ENCODE measurements at regions not wholly inside any gene's neighbourhood (a gene's known extent, or its start where the extent isn't known, plus 50 kb on each side); places are given as distances from the start of the nearest gene placed in this dataset.

- no peaks in the 10 kb centered on the region for H3K4me1 ChIP-seq (ENCODE audit: control insufficient read depth, extremely low read depth, insufficient read depth, low read length)
- H4K20me1 ChIP-seq (ENCODE audit: control insufficient read depth, extremely low read depth, insufficient read depth, low read length), result no peaks in the 10 kb centered on the region
- no peak overlapping the region for H2AFZ ChIP-seq (ENCODE audit: low read length)
- H3K4me3 ChIP-seq (replicated peaks in 1 of 4; ENCODE audit: control extremely low read depth in 1 of 4, insufficient read depth in 1 of 4, low read depth in 3 of 4, low read length in 4 of 4), result no peak overlapping the region
- H3K79me2 ChIP-seq (ENCODE audit: control insufficient read depth, insufficient read depth, low read length), result no peaks in the 10 kb centered on the region
- no peak overlapping the region for H3K9ac ChIP-seq (ENCODE audit: insufficient read depth, low read length)
- no peaks in the 10 kb centered on the region for H3K36me3 ChIP-seq (ENCODE audit: control insufficient read depth, insufficient read depth, low read length)
- no peaks in the 10 kb centered on the region for H3K9me3 ChIP-seq (ENCODE audit: control insufficient read depth, insufficient read depth, low read depth, low read length)
- no peak overlapping the region for H3K27ac ChIP-seq (ENCODE audit: insufficient read depth, low read length)
- no peak overlapping the region for H3K4me2 ChIP-seq (ENCODE audit: extremely low read depth, insufficient read depth, low read length)
- no peak for TF ChIP-seq EZH2 (IDR thresholded peaks at IDR 0.05; ENCODE audit: low read length, missing control alignments)
- no peak for TF ChIP-seq CTCF (conservative IDR thresholded peaks at IDR 0.05 in 1 of 2, IDR thresholded peaks at IDR 0.05 in 1 of 2; ENCODE audit: low read depth in 1 of 2, low read length in 2 of 2)
- H3K27me3 ChIP-seq (ENCODE audit: control insufficient read depth, insufficient read depth, low read length), result no peaks in the 10 kb centered on the region
- no peak for DNase-seq (ENCODE audit: low read depth in 2 of 2)
Observed at GRCh38 chr5:175596761-175597189, 61.1 kb upstream of the HRH2 start.

- Histone ChIP-seq H3K27ac (ENCODE audit: insufficient read depth, low read length) (no peak overlapping the region), H2AFZ (ENCODE audit: low read length) (no peak overlapping the region)
Observed at GRCh38 chr5:175597718-175598117, 60.2 kb upstream of the HRH2 start.

GRCh38 chr5:175598774-175599173, 59.1 kb upstream of the HRH2 start:
- Histone ChIP-seq H3K79me2 (ENCODE audit: control insufficient read depth, insufficient read depth, low read length) (no peaks in the 10 kb centered on the region), H2AFZ (ENCODE audit: low read length) (no peak overlapping the region), H3K27ac (ENCODE audit: insufficient read depth, low read length) (no peak overlapping the region), H3K4me1 (ENCODE audit: control insufficient read depth, extremely low read depth, insufficient read depth, low read length) (no peaks in the 10 kb centered on the region), H3K9ac (ENCODE audit: insufficient read depth, low read length) (no peak overlapping the region), H3K27me3 (ENCODE audit: control insufficient read depth, insufficient read depth, low read length) (no peaks in the 10 kb centered on the region), H4K20me1 (ENCODE audit: control insufficient read depth, extremely low read depth, insufficient read depth, low read length) (no peaks in the 10 kb centered on the region), H3K36me3 (ENCODE audit: control insufficient read depth, insufficient read depth, low read length) (no peaks in the 10 kb centered on the region), H3K4me3 (replicated peaks in 1 of 4; ENCODE audit: control extremely low read depth in 1 of 4, insufficient read depth in 1 of 4, low read depth in 3 of 4, low read length in 4 of 4) (no peak overlapping the region), H3K9me3 (ENCODE audit: control insufficient read depth, insufficient read depth, low read depth, low read length) (no peaks in the 10 kb centered on the region), H3K4me2 (ENCODE audit: extremely low read depth, insufficient read depth, low read length) (no peak overlapping the region)
- no peak for DNase-seq (ENCODE audit: low read depth in 2 of 2)
- TF ChIP-seq CTCF (conservative IDR thresholded peaks at IDR 0.05 in 1 of 2, IDR thresholded peaks at IDR 0.05 in 1 of 2; ENCODE audit: low read depth in 1 of 2, low read length in 2 of 2) (no peak), EZH2 (IDR thresholded peaks at IDR 0.05; ENCODE audit: low read length, missing control alignments) (no peak)

More at GRCh38 chr5:175597718-175598117, 60.2 kb upstream of the HRH2 start:
- Histone ChIP-seq H3K9me3 (ENCODE audit: control insufficient read depth, insufficient read depth, low read depth, low read length) (no peaks in the 10 kb centered on the region), H4K20me1 (ENCODE audit: control insufficient read depth, extremely low read depth, insufficient read depth, low read length) (no peaks in the 10 kb centered on the region), H3K4me1 (ENCODE audit: control insufficient read depth, extremely low read depth, insufficient read depth, low read length) (no peaks in the 10 kb centered on the region), H3K9ac (ENCODE audit: insufficient read depth, low read length) (no peak overlapping the region), H3K4me2 (ENCODE audit: extremely low read depth, insufficient read depth, low read length) (no peak overlapping the region), H3K4me3 (replicated peaks in 1 of 4; ENCODE audit: control extremely low read depth in 1 of 4, insufficient read depth in 1 of 4, low read depth in 3 of 4, low read length in 4 of 4) (no peak overlapping the region), H3K79me2 (ENCODE audit: control insufficient read depth, insufficient read depth, low read length) (no peaks in the 10 kb centered on the region), H3K27me3 (ENCODE audit: control insufficient read depth, insufficient read depth, low read length) (no peaks in the 10 kb centered on the region), H3K36me3 (ENCODE audit: control insufficient read depth, insufficient read depth, low read length) (no peaks in the 10 kb centered on the region)
- TF ChIP-seq CTCF (conservative IDR thresholded peaks at IDR 0.05 in 1 of 2, IDR thresholded peaks at IDR 0.05 in 1 of 2; ENCODE audit: low read depth in 1 of 2, low read length in 2 of 2) (no peak), EZH2 (IDR thresholded peaks at IDR 0.05; ENCODE audit: low read length, missing control alignments) (no peak)
- no peak for DNase-seq (ENCODE audit: low read depth in 2 of 2)
